ENCODE measurements at regions not wholly inside any gene's neighbourhood (a gene's known extent, or its start where the extent isn't known, plus 50 kb on each side); places are given as distances from the start of the nearest gene placed in this dataset.

- no peaks in the 10 kb centered on the region for H3K27me3 ChIP-seq (replicated peaks; ENCODE audit: insufficient read depth)
- TF ChIP-seq POLR2AphosphoS5 (IDR thresholded peaks at IDR 0.05) (no peak), CTCF (IDR thresholded peaks at IDR 0.05) (no peak), POLR2A (IDR thresholded peaks at IDR 0.05) (no peak)
- intact Hi-C loops (cut with DNase I), result no loop called here
- H3K9me3 ChIP-seq, result no peaks in the 10 kb centered on the region
- 80% methylated on average over 5 of the region's 5 CpGs for WGBS
- no peak overlapping the region for H3K27ac ChIP-seq
- H3K36me3 ChIP-seq, result no peaks in the 10 kb centered on the region
- no peaks in the 10 kb centered on the region for H3K4me1 ChIP-seq (replicated peaks)
- DNase-seq (ENCODE audit: low spot score), result no peak
- H3K4me3 ChIP-seq, result no peak overlapping the region
These were observed 80.2 kb downstream of the C6orf118 start for GRCh38 chr6:165229216-165229615.

GRCh38 chr6:165227644-165228329, 81.6 kb downstream of the C6orf118 start:
- intact Hi-C loops (cut with DNase I), result no loop called here
- Histone ChIP-seq H3K4me3 (no peak overlapping the region), H3K27me3 (replicated peaks; ENCODE audit: insufficient read depth) (no peaks in the 10 kb centered on the region), H3K27ac (no peak overlapping the region), H3K36me3 (no peaks in the 10 kb centered on the region), H3K9me3 (no peaks in the 10 kb centered on the region), H3K4me1 (replicated peaks) (no peaks in the 10 kb centered on the region)
- 91% methylated on average over 10 of the region's 10 CpGs for WGBS
- DNase-seq (ENCODE audit: low spot score), result no peak
- TF ChIP-seq CTCF (IDR thresholded peaks at IDR 0.05) (no peak), POLR2A (IDR thresholded peaks at IDR 0.05) (no peak), POLR2AphosphoS5 (IDR thresholded peaks at IDR 0.05) (no peak)

- no peaks in the 10 kb centered on the region for H3K36me3 ChIP-seq
- TF ChIP-seq POLR2AphosphoS5 (IDR thresholded peaks at IDR 0.05), result no peak
- no peak for TF ChIP-seq CTCF (IDR thresholded peaks at IDR 0.05)
- TF ChIP-seq POLR2A (IDR thresholded peaks at IDR 0.05), result no peak
- WGBS, result 52% methylated on average over 1 of the region's 1 CpG
- no peaks in the 10 kb centered on the region for H3K27me3 ChIP-seq (replicated peaks; ENCODE audit: insufficient read depth)
- intact Hi-C loops (cut with DNase I), result no loop called here
- no peaks in the 10 kb centered on the region for H3K4me1 ChIP-seq (replicated peaks)
- H3K4me3 ChIP-seq, result no peak overlapping the region
- H3K9me3 ChIP-seq, result no peaks in the 10 kb centered on the region
- DNase-seq (ENCODE audit: low spot score), result no peak
- no peak overlapping the region for H3K27ac ChIP-seq
These were observed 85.7 kb downstream of the C6orf118 start for GRCh38 chr6:165223736-165224135.

- no peak for DNase-seq (ENCODE audit: low spot score)
- TF ChIP-seq POLR2A (IDR thresholded peaks at IDR 0.05) (no peak), POLR2AphosphoS5 (IDR thresholded peaks at IDR 0.05) (no peak), CTCF (IDR thresholded peaks at IDR 0.05) (no peak)
- Histone ChIP-seq H3K27ac (no peak overlapping the region), H3K9me3 (no peaks in the 10 kb centered on the region), H3K4me1 (replicated peaks) (no peaks in the 10 kb centered on the region), H3K4me3 (no peak overlapping the region), H3K27me3 (replicated peaks; ENCODE audit: insufficient read depth) (no peaks in the 10 kb centered on the region), H3K36me3 (no peaks in the 10 kb centered on the region)
- 79% methylated on average over 2 of the region's 2 CpGs for WGBS
- intact Hi-C loops (cut with DNase I), result no loop called here
These were observed 86.3 kb downstream of the C6orf118 start for GRCh38 chr6:165223101-165223500.

GRCh38 chr6:165222315-165223025, 86.9 kb downstream of the C6orf118 start:
- 94% methylated on average over 5 of the region's 5 CpGs for WGBS
- no peak for DNase-seq (ENCODE audit: low spot score)
- Histone ChIP-seq H3K27me3 (replicated peaks; ENCODE audit: insufficient read depth) (no peaks in the 10 kb centered on the region), H3K36me3 (no peaks in the 10 kb centered on the region), H3K4me3 (no peak overlapping the region), H3K27ac (no peak overlapping the region), H3K4me1 (replicated peaks) (no peaks in the 10 kb centered on the region), H3K9me3 (no peaks in the 10 kb centered on the region)
- intact Hi-C loops (cut with DNase I), result no loop called here
- TF ChIP-seq CTCF (IDR thresholded peaks at IDR 0.05), result no peak
- no peak for TF ChIP-seq POLR2AphosphoS5 (IDR thresholded peaks at IDR 0.05)
- no peak for TF ChIP-seq POLR2A (IDR thresholded peaks at IDR 0.05)
